ENCODE measurements at regions not wholly inside any gene's neighbourhood (a gene's known extent, or its start where the extent isn't known, plus 50 kb on each side); places are given as distances from the start of the nearest gene placed in this dataset.

DNA sequence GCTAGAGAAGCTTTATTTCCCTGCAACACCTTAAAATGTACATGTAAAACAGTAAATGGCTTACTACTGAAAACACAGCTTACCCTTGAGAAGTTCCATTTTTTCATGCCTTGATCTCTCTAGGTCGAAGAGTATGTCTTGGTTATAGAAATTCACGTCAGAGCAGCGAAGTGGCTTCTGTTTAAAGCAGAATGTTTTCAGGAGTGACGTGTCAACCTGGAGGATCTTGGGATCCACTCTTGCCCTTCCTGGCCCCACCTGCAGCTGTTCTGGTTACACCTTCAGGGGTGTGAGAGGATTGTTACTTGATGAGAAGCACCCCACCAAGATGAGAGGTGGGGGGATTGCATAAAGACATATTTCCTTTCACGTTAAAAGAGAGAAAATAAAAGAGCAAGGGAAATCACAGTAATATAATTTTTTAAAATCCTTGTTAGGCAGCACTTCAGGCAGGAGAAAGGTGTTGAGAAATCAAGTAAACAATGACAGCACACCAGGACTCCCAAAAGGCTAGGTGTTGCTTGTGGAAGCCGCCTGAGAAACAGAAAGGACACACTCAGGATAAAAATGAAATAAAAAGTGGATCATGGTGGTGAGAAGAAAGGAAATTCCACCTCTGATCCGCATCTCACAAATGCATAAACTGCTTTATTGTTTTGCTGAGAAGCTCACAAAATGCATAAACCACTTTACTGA is 149.7 kb downstream of the UNC5CL start:
- H3K4me3 ChIP-seq (ENCODE audit: low read length), result no peak overlapping the region
- no peak for TF ChIP-seq EZH2phosphoT487 (IDR thresholded peaks at IDR 0.05; ENCODE audit: borderline replicate concordance, low read length)
- TF ChIP-seq, protein P1, sequence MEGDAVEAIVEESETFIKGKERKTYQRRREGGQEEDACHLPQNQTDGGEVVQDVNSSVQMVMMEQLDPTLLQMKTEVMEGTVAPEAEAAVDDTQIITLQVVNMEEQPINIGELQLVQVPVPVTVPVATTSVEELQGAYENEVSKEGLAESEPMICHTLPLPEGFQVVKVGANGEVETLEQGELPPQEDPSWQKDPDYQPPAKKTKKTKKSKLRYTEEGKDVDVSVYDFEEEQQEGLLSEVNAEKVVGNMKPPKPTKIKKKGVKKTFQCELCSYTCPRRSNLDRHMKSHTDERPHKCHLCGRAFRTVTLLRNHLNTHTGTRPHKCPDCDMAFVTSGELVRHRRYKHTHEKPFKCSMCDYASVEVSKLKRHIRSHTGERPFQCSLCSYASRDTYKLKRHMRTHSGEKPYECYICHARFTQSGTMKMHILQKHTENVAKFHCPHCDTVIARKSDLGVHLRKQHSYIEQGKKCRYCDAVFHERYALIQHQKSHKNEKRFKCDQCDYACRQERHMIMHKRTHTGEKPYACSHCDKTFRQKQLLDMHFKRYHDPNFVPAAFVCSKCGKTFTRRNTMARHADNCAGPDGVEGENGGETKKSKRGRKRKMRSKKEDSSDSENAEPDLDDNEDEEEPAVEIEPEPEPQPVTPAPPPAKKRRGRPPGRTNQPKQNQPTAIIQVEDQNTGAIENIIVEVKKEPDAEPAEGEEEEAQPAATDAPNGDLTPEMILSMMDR (IDR thresholded peaks at IDR 0.05; ENCODE audit: low read depth, low read length, poor library complexity, severe bottlenecking), result no peak
- no peaks in the 10 kb centered on the region for H3F3A ChIP-seq (ENCODE audit: control insufficient read depth, insufficient read depth)
- H3K9me3 ChIP-seq (ENCODE audit: control insufficient read depth, insufficient read depth, low read length), result no peaks in the 10 kb centered on the region
- no peaks in the 10 kb centered on the region for H3K27me3 ChIP-seq (ENCODE audit: control insufficient read depth, low read length)
- no peaks in the 10 kb centered on the region for H4K20me1 ChIP-seq (ENCODE audit: control insufficient read depth, insufficient read depth, low read depth, low read length)
- H3K36me3 ChIP-seq (ENCODE audit: control insufficient read depth, low read length), result no peaks in the 10 kb centered on the region
- H3K9me2 ChIP-seq (replicated peaks; ENCODE audit: control insufficient read depth, low read length), result no peaks in the 10 kb centered on the region
- H3K4me2 ChIP-seq (ENCODE audit: low read length), result no peak overlapping the region
- no peaks in the 10 kb centered on the region for H3K79me2 ChIP-seq (ENCODE audit: control insufficient read depth, low read length)
- H3K4me1 ChIP-seq (ENCODE audit: control insufficient read depth, low read length), result no peaks in the 10 kb centered on the region
- no peak overlapping the region for H3K27ac ChIP-seq (ENCODE audit: low read depth, low read length)

DNA sequence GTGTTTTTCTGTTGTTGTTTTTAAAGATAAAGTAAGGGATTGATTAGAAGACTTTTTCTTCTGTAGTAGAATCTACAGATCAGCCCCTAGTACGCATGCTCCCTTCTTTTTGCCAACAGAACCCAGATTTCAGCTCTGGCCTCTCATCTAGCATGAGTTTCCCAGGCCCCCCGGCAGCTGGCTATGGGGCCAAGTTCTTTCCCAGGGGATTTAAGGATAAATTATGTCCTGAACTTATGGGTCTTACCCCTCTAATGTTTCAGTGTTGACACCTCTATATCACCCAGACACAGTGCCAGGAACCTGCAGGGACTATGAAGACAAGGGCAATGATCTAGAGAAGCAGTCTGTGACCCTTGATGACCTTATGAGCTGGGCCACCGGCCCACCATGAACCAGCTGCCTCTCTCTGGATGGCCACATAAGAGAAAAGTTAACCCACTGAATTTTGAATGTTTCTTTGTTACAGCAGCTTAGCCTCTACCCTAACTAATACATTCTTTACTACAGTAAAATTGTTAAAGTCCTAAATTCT is 150.5 kb downstream of the UNC5CL start:
- Histone ChIP-seq H3K27me3 (ENCODE audit: control insufficient read depth, low read length) (no peaks in the 10 kb centered on the region), H4K20me1 (ENCODE audit: control insufficient read depth, insufficient read depth, low read depth, low read length) (no peaks in the 10 kb centered on the region), H3K4me1 (ENCODE audit: control insufficient read depth, low read length) (no peaks in the 10 kb centered on the region), H3F3A (ENCODE audit: control insufficient read depth, insufficient read depth) (no peaks in the 10 kb centered on the region), H3K9me2 (replicated peaks; ENCODE audit: control insufficient read depth, low read length) (no peaks in the 10 kb centered on the region), H3K79me2 (ENCODE audit: control insufficient read depth, low read length) (no peaks in the 10 kb centered on the region), H3K9me3 (ENCODE audit: control insufficient read depth, insufficient read depth, low read length) (no peaks in the 10 kb centered on the region), H3K4me3 (ENCODE audit: low read length) (no peak overlapping the region), H3K27ac (ENCODE audit: low read depth, low read length) (no peak overlapping the region), H3K4me2 (ENCODE audit: low read length) (no peak overlapping the region), H3K36me3 (ENCODE audit: control insufficient read depth, low read length) (no peaks in the 10 kb centered on the region)
- TF ChIP-seq, protein P1 (IDR thresholded peaks at IDR 0.05; ENCODE audit: low read depth, low read length, poor library complexity, severe bottlenecking), result no peak
- no peak for TF ChIP-seq EZH2phosphoT487 (IDR thresholded peaks at IDR 0.05; ENCODE audit: borderline replicate concordance, low read length)

DNA sequence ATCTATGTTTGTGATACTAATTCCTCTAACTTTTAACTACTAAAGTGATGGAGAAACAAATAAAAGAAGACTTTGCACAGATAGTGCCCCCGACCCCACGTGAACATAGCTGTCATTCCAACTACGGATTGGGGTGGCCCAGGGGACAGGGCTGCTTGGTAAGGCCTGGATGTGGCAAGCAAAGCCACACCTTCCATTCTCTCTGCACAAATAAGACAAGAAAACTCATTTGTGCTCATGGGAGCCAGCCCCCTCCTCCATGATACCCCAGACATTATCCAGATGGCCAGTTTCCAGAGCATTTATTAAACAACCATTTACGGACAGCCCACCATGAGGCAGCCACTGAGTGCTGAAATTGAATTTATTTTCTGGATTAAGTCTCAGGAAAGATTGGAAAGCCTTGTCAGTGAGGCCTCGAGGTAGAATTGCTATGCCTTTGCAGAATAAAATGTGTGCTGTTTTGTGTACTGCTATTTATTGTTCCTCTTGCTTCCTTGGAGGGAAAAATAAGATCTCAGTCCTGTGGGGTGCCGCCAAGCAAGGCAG is 151.2 kb downstream of the UNC5CL start:
- no peaks in the 10 kb centered on the region for H3K4me1 ChIP-seq (ENCODE audit: control insufficient read depth, low read length)

More for the DNA sequence above, 151.2 kb downstream of the UNC5CL start:
- H3K9me2 ChIP-seq (replicated peaks; ENCODE audit: control insufficient read depth, low read length), result no peaks in the 10 kb centered on the region
- H3K27me3 ChIP-seq (ENCODE audit: control insufficient read depth, low read length), result no peaks in the 10 kb centered on the region; the same call in 1 of the 2 replicates
- no peaks in the 10 kb centered on the region for H3K9me3 ChIP-seq (ENCODE audit: control insufficient read depth, insufficient read depth, low read length)
- no peaks in the 10 kb centered on the region for H3F3A ChIP-seq (ENCODE audit: control insufficient read depth, insufficient read depth)
- no peak overlapping the region for H3K27ac ChIP-seq (ENCODE audit: low read depth, low read length)
- no peak for TF ChIP-seq EZH2phosphoT487 (IDR thresholded peaks at IDR 0.05; ENCODE audit: borderline replicate concordance, low read length)
- TF ChIP-seq, protein P1 (IDR thresholded peaks at IDR 0.05; ENCODE audit: low read depth, low read length, poor library complexity, severe bottlenecking), result no peak
- H3K36me3 ChIP-seq (ENCODE audit: control insufficient read depth, low read length), result no peaks in the 10 kb centered on the region
- H3K4me3 ChIP-seq (ENCODE audit: low read length), result no peak overlapping the region
- no peaks in the 10 kb centered on the region for H4K20me1 ChIP-seq (ENCODE audit: control insufficient read depth, insufficient read depth, low read depth, low read length)
- no peaks in the 10 kb centered on the region for H3K79me2 ChIP-seq (ENCODE audit: control insufficient read depth, low read length)
- no peak overlapping the region for H3K4me2 ChIP-seq (ENCODE audit: low read length)

Data from DOHH2 (cell line).